Neural progenitor cell (in vitro differentiated cells): ENCODE measurements at regions not wholly inside any gene's neighbourhood (a gene's known extent, or its start where the extent isn't known, plus 50 kb on each side); places are given as distances from the start of the nearest gene placed in this dataset.
A peak's percentile ranks its signal among the peaks of the same experiment; 100 is the strongest.

ENCODE experiments used
- DNase-seq: peaks from one replicate; pipeline ENCODE4 v3.0.0-alpha.2; 2016; ENCODE audit warnings: low spot score
- H2AFZ ChIP-seq: fragments of 200-600 bp; sonication (generic); replicated peaks from 2 replicates; pipeline ENCODE4 v1.6.1; 2016; ENCODE audit warnings: antibody characterized with exemption
- H3F3A ChIP-seq: fragments of 200-600 bp; sonication (generic); 2 replicates; pipeline ENCODE4 v1.6.1; 2016; ENCODE audit warnings: antibody characterized with exemption, low read depth
- H3K27ac ChIP-seq: fragments of 200-600 bp; sonication (generic); 2 replicates; pipeline ENCODE4 v1.5.1; 2016; ENCODE audit warnings: mild to moderate bottlenecking
- H3K27me3 ChIP-seq: fragments of 200-600 bp; sonication (generic); 2 replicates; pipeline ENCODE4 v1.6.1; 2016; ENCODE audit warnings: mild to moderate bottlenecking, moderate library complexity
- H3K36me3 ChIP-seq: fragments of 200-600 bp; sonication (generic); 2 replicates; pipeline ENCODE4 v1.5.1; 2016
- H3K4me1 ChIP-seq: fragments of 200-600 bp; sonication (generic); 2 replicates; pipeline ENCODE4 v1.6.1; 2016; ENCODE audit warnings: mixed run types
- H3K4me2 ChIP-seq: fragments of 200-600 bp; sonication (generic); 2 replicates; pipeline ENCODE4 v1.6.1; 2016
- H3K4me3 ChIP-seq: fragments of 200-600 bp; sonication (generic); 2 replicates; pipeline ENCODE4 v1.5.1; 2016
- H3K79me2 ChIP-seq: fragments of 200-600 bp; sonication (generic); 2 replicates; pipeline ENCODE4 v1.6.1; 2016; ENCODE audit warnings: low read depth
- H3K9ac ChIP-seq: fragments of 200-600 bp; sonication (generic); 2 replicates; pipeline ENCODE4 v1.6.1; 2016
- H3K9me3 ChIP-seq: fragments of 200-600 bp; sonication (generic); 2 replicates; pipeline ENCODE4 v1.5.1; 2016; ENCODE audit warnings: low read depth
- H4K20me1 ChIP-seq: fragments of 200-600 bp; sonication (generic); 2 replicates; pipeline ENCODE4 v1.6.1; 2016; ENCODE audit warnings: low read depth
- H3K27ac Mint-ChIP-seq: 3 replicates; pipeline ENCODE4 v1.8.0; 2021; ENCODE audit warnings: mixed read lengths
- H3K27me3 Mint-ChIP-seq: 2 replicates; pipeline ENCODE4 v1.8.0; 2022; ENCODE audit warnings: low read depth, mild to moderate bottlenecking, inconsistent platforms, moderate library complexity, mixed read lengths; ENCODE audit not compliant: insufficient read depth
- H3K36me3 Mint-ChIP-seq: 3 replicates; pipeline ENCODE4 v1.8.0; 2021; ENCODE audit warnings: mixed read lengths
- H3K4me1 Mint-ChIP-seq: 3 replicates; pipeline ENCODE4 v1.8.0; 2021; ENCODE audit warnings: mixed read lengths
- H3K4me3 Mint-ChIP-seq: 3 replicates; pipeline ENCODE4 v1.8.0; 2021; ENCODE audit warnings: mild to moderate bottlenecking, moderate library complexity, mixed read lengths
- H3K9me3 Mint-ChIP-seq: 3 replicates; pipeline ENCODE4 v1.8.0; 2020; ENCODE audit warnings: mixed read lengths
- EZH2 ChIP-seq: fragments of 200-600 bp; sonication (generic); IDR thresholded peaks from 2 replicates; pipeline ENCODE4 v1.6.1; 2017; ENCODE audit warnings: antibody characterized with exemption, mild to moderate bottlenecking, moderate library complexity
- EZH2phosphoT487 ChIP-seq: fragments of 200-600 bp; sonication (generic); IDR thresholded peaks from 2 replicates; pipeline ENCODE4 v1.6.1; 2017; ENCODE audit warnings: antibody characterized with exemption
- TF ChIP-seq, protein P1 (sequence below): fragments of 200-600 bp; sonication (generic); IDR thresholded peaks from 2 replicates; pipeline ENCODE4 v1.5.1; 2017; ENCODE audit warnings: antibody characterized with exemption, mild to moderate bottlenecking

GRCh38 chr2:215687149-215688031 is 251.5 kb upstream of the FN1 start:
- peaks cover 7% of the 10 kb centered on the region for H3K4me1 ChIP-seq
- no peak overlapping the region for H3K27ac Mint-ChIP-seq

GRCh38 chr2:215685238-215685990 is 249.5 kb upstream of the FN1 start:
- H3K4me2 ChIP-seq, result no peak overlapping the region
- H3K27ac ChIP-seq, result no peak overlapping the region
- no peaks in the 10 kb centered on the region for H3K36me3 ChIP-seq
- H3F3A ChIP-seq, result no peaks in the 10 kb centered on the region
- TF ChIP-seq, protein P1, sequence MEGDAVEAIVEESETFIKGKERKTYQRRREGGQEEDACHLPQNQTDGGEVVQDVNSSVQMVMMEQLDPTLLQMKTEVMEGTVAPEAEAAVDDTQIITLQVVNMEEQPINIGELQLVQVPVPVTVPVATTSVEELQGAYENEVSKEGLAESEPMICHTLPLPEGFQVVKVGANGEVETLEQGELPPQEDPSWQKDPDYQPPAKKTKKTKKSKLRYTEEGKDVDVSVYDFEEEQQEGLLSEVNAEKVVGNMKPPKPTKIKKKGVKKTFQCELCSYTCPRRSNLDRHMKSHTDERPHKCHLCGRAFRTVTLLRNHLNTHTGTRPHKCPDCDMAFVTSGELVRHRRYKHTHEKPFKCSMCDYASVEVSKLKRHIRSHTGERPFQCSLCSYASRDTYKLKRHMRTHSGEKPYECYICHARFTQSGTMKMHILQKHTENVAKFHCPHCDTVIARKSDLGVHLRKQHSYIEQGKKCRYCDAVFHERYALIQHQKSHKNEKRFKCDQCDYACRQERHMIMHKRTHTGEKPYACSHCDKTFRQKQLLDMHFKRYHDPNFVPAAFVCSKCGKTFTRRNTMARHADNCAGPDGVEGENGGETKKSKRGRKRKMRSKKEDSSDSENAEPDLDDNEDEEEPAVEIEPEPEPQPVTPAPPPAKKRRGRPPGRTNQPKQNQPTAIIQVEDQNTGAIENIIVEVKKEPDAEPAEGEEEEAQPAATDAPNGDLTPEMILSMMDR, result no peak
- no peak for TF ChIP-seq EZH2
- TF ChIP-seq EZH2phosphoT487, result no peak
- no peak overlapping the region for H3K4me3 ChIP-seq
- no peak overlapping the region for H3K9ac ChIP-seq
- Mint-ChIP-seq H3K27me3 (no peaks in the 10 kb centered on the region), H3K36me3 (no peaks in the 10 kb centered on the region), H3K27ac (no peak overlapping the region), H3K9me3 (peaks cover 10% of the 10 kb centered on the region), H3K4me1 (peaks cover 34% of the 10 kb centered on the region), H3K4me3 (no peak overlapping the region)
- DNase-seq, result no peak
- no peaks in the 10 kb centered on the region for H3K27me3 ChIP-seq
- H4K20me1 ChIP-seq, result no peaks in the 10 kb centered on the region
- no peak overlapping the region for H2AFZ ChIP-seq
- H3K9me3 ChIP-seq, result no peaks in the 10 kb centered on the region
- peaks cover 12% of the 10 kb centered on the region for H3K4me1 ChIP-seq
- no peaks in the 10 kb centered on the region for H3K79me2 ChIP-seq

More at GRCh38 chr2:215687149-215688031, 251.5 kb upstream of the FN1 start:
- no peak overlapping the region for H3K4me3 ChIP-seq
- DNase-seq, result no peak
- Mint-ChIP-seq H3K9me3 (peaks cover 6% of the 10 kb centered on the region), H3K27me3 (no peaks in the 10 kb centered on the region), H3K4me1 (peaks cover 25% of the 10 kb centered on the region), H3K4me3 (no peak overlapping the region), H3K36me3 (no peaks in the 10 kb centered on the region)
- no peak overlapping the region for H3K9ac ChIP-seq
- H3K79me2 ChIP-seq, result no peaks in the 10 kb centered on the region
- H2AFZ ChIP-seq, result no peak overlapping the region
- TF ChIP-seq, protein P1, result no peak
- TF ChIP-seq EZH2phosphoT487 (no peak), EZH2 (no peak)
- no peaks in the 10 kb centered on the region for H3K27me3 ChIP-seq
- no peaks in the 10 kb centered on the region for H3K36me3 ChIP-seq
- H3K9me3 ChIP-seq, result no peaks in the 10 kb centered on the region
- no peak overlapping the region for H3K4me2 ChIP-seq
- peak overlapping the region; percentile 21 for H3K27ac ChIP-seq
- no peaks in the 10 kb centered on the region for H3F3A ChIP-seq
- H4K20me1 ChIP-seq, result no peaks in the 10 kb centered on the region

DNA sequence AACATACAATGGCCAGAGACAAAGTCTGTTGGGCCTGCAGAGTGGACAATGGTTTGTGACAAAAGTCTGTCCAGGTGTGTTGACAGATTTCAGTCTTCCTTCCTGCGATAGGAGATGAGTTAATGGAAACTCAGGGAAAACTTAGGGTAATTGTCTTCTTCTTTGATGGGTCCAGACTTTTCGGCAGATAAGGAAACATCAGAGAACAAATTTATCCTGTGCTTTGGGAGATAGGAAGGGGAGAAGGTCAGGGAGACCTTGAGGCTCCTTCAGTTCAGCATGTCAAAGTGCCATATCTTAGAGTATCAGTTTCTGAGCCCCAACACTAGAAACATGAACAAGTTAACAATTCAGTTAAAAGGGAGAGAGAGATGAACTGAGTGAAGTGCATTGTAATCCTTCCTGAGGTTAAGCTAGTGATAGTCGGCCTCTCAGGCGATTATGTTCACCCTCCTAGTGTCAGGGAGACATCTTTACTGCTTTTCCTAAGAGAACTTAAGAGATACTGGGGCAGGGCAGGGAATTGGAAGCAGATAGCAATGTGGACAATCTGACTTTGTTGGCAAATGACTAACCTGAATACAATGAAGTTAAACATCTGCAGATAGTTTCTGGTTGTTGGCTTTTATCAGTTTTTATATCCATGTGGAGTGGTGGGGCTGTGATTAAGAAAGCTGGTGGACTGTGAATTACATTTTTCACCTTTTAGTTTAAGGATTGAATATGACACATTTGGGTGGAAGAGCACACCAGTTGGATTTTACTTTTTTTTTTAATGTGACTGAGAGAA is 248.8 kb upstream of the FN1 start:
- Histone ChIP-seq H3K4me2 (no peak overlapping the region), H3K9me3 (no peaks in the 10 kb centered on the region), H3K36me3 (no peaks in the 10 kb centered on the region), H3K4me3 (no peak overlapping the region), H4K20me1 (no peaks in the 10 kb centered on the region), H3K27ac (no peak overlapping the region), H3K9ac (no peak overlapping the region), H2AFZ (no peak overlapping the region), H3K79me2 (no peaks in the 10 kb centered on the region), H3K27me3 (no peaks in the 10 kb centered on the region), H3F3A (no peaks in the 10 kb centered on the region), H3K4me1 (peaks cover 12% of the 10 kb centered on the region)
- H3K27ac Mint-ChIP-seq, result peak overlapping the region; percentile 16
- H3K4me1 Mint-ChIP-seq, result peaks cover 34% of the 10 kb centered on the region
- H3K36me3 Mint-ChIP-seq, result no peaks in the 10 kb centered on the region
- peaks cover 10% of the 10 kb centered on the region for H3K9me3 Mint-ChIP-seq
- no peak overlapping the region for H3K4me3 Mint-ChIP-seq
- no peaks in the 10 kb centered on the region for H3K27me3 Mint-ChIP-seq
- TF ChIP-seq, protein P1, result no peak
- TF ChIP-seq EZH2phosphoT487 (no peak), EZH2 (no peak)
- no peak for DNase-seq
